ENCODE measurements at regions not wholly inside any gene's neighbourhood (a gene's known extent, or its start where the extent isn't known, plus 50 kb on each side); places are given as distances from the start of the nearest gene placed in this dataset.

DNA sequence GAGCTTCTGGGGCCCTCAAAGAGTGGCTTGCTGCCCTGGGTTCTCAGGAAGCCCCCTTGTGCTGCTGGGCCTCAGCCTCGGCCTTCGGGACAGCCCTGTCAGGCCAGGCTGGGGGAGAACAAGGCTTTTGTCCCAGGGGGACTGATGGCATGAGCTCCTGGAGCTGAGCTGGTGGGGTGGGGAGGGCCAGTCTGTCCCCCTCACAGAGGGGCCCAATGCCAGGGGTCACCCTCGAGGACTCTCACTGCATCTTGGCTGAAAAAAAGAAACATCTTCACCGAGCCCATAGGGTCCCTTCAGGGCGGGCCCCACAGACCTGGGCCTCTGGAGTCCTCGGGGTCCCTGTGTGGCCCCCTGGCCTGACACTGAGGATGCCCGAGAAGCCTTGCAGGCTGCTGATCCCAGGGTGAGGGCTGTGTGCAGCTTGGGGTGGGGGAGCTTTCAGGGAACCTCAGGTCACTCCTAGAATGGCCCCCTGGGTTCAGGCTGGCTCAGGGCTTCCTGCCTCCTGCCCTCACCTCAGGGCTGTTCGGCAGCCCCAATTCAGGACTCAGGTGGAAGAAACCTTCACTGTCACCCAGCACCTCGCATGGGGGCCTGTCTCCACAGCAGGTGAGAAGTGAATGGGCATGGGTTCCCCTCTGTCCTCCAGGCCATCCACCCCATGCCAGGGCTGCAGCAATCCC is 90.5 kb downstream of the TNFRSF13B start:
- Histone ChIP-seq H3K27ac (no peak overlapping the region), H3K4me1 (no peaks in the 10 kb centered on the region), H3K27me3 (no peaks in the 10 kb centered on the region), H3K4me3 (no peak overlapping the region), H3K9me3 (no peaks in the 10 kb centered on the region), H3K36me3 (no peaks in the 10 kb centered on the region)
- intact Hi-C loops (cut with DNase I): no loop called here
- DNase-seq (ENCODE audit: extremely low spot score in 2 of 2): peak; percentile 56 to 94
- TF ChIP-seq POLR2AphosphoS5 (IDR thresholded peaks at IDR 0.05; ENCODE audit: insufficient read depth in 1 of 2, low read depth in 1 of 2): no peak
- TF ChIP-seq, protein P1, sequence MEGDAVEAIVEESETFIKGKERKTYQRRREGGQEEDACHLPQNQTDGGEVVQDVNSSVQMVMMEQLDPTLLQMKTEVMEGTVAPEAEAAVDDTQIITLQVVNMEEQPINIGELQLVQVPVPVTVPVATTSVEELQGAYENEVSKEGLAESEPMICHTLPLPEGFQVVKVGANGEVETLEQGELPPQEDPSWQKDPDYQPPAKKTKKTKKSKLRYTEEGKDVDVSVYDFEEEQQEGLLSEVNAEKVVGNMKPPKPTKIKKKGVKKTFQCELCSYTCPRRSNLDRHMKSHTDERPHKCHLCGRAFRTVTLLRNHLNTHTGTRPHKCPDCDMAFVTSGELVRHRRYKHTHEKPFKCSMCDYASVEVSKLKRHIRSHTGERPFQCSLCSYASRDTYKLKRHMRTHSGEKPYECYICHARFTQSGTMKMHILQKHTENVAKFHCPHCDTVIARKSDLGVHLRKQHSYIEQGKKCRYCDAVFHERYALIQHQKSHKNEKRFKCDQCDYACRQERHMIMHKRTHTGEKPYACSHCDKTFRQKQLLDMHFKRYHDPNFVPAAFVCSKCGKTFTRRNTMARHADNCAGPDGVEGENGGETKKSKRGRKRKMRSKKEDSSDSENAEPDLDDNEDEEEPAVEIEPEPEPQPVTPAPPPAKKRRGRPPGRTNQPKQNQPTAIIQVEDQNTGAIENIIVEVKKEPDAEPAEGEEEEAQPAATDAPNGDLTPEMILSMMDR (IDR thresholded peaks at IDR 0.05): no peak
- TF ChIP-seq POLR2A (IDR thresholded peaks at IDR 0.05): no peak

DNA sequence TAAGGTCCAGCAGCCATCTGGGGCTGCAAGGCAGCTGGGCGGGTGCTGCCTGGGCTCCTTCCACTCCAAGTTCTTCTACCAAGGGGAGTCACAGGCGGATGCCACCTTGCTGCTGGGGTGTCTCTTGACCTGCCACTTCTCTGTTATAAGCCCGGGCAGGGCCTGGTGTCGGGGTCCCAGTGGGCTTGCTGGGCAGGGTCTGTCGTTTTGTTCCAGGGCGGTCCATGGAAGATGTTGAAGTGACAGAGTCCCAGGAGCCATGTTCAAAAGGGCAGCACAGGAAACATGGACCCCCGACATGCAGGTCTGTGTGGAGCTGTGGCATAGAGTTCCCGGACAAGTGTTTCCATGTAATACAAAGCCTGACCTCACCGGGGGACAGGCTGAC is 91.1 kb downstream of the TNFRSF13B start:
- H3K4me3 ChIP-seq: no peak overlapping the region
- TF ChIP-seq POLR2A (IDR thresholded peaks at IDR 0.05) (no peak), POLR2AphosphoS5 (IDR thresholded peaks at IDR 0.05; ENCODE audit: insufficient read depth in 1 of 2, low read depth in 1 of 2) (no peak)
- TF ChIP-seq, protein P1 (IDR thresholded peaks at IDR 0.05): no peak
- H3K27ac ChIP-seq: no peak overlapping the region
- peak in 1 of 2 donors; percentile 75 for DNase-seq (ENCODE audit: extremely low spot score in 2 of 2)
- H3K4me1 ChIP-seq: no peaks in the 10 kb centered on the region
- no peaks in the 10 kb centered on the region for H3K27me3 ChIP-seq
- no peaks in the 10 kb centered on the region for H3K9me3 ChIP-seq
- H3K36me3 ChIP-seq: no peaks in the 10 kb centered on the region
- intact Hi-C loops (cut with DNase I): no loop called here

DNA sequence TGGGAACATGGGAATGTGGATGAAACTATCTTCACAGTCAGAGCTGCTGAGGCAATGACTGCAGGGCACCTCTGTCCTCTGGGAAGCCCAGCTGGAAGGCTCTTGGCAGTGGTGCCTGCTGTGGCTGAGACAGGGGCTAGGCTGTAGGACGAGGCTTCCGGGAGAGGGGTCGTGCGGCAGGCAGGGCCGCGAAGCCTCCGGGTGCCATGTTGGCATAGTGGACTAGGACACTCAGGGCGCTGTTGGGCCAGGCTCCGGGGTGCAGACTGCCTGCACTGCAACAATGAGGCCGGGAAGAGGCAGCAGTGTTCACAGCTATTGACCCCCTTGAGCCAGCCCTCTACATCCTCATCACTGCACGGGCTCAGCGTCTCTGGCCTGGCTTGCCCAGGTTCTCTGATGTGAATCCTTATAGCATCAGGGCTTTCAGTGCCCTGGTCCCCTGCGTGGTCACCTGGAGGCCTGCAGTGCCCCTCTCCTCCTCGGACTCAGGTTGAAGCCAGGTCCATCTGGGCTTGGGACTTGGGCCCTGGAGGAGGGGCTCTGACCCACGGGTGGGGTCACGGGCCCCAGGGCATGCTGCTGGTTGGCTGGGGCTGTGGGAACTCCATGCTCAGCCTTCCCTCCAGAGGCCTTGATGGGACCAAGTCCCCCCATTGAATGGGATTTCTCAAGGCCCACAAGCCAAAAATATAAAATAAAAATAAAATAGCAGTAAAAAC is 91.6 kb downstream of the TNFRSF13B start:
- Histone ChIP-seq H3K4me3 (no peak overlapping the region), H3K4me1 (no peaks in the 10 kb centered on the region), H3K36me3 (no peaks in the 10 kb centered on the region), H3K9me3 (no peaks in the 10 kb centered on the region), H3K27me3 (no peaks in the 10 kb centered on the region), H3K27ac (no peak overlapping the region)
- intact Hi-C loops (cut with DNase I): no loop called here
- no peak for TF ChIP-seq POLR2AphosphoS5 (IDR thresholded peaks at IDR 0.05; ENCODE audit: insufficient read depth in 1 of 2, low read depth in 1 of 2)
- TF ChIP-seq POLR2A (IDR thresholded peaks at IDR 0.05): no peak
- TF ChIP-seq, protein P1 (IDR thresholded peaks at IDR 0.05): no peak
- DNase-seq (ENCODE audit: extremely low spot score in 2 of 2): peak; percentile 58 to 89

DNA sequence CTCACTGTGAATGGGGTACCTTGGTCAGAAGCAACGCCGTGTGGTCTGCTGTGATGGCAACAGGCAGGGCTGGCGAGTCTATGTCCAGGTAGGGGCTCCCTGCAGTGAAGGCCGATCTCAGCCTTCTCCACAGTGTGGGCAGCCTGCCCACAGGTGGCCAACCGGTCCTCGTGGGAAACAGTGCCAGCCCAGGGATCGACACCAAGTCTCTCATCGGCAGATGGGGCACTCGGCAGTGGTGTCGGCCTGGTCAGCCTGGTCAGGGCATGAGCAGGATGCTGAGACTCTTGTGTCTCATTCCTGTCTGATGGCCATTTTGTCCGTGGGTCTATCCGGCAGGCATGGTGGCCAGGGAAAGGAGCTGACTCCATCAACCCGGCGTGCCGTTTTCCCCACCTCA is 92.2 kb downstream of the TNFRSF13B start:
- intact Hi-C loops (cut with DNase I): no loop called here
- TF ChIP-seq, protein P1 (IDR thresholded peaks at IDR 0.05): no peak
- TF ChIP-seq POLR2A (IDR thresholded peaks at IDR 0.05): no peak
- no peak for TF ChIP-seq POLR2AphosphoS5 (IDR thresholded peaks at IDR 0.05; ENCODE audit: insufficient read depth in 1 of 2, low read depth in 1 of 2)
- no peaks in the 10 kb centered on the region for H3K36me3 ChIP-seq
- H3K4me3 ChIP-seq: no peak overlapping the region
- no peak overlapping the region for H3K27ac ChIP-seq
- no peaks in the 10 kb centered on the region for H3K9me3 ChIP-seq
- no peaks in the 10 kb centered on the region for H3K27me3 ChIP-seq
- peak; percentile 56 to 79 for DNase-seq (ENCODE audit: extremely low spot score in 2 of 2)
- H3K4me1 ChIP-seq: no peaks in the 10 kb centered on the region

DNA sequence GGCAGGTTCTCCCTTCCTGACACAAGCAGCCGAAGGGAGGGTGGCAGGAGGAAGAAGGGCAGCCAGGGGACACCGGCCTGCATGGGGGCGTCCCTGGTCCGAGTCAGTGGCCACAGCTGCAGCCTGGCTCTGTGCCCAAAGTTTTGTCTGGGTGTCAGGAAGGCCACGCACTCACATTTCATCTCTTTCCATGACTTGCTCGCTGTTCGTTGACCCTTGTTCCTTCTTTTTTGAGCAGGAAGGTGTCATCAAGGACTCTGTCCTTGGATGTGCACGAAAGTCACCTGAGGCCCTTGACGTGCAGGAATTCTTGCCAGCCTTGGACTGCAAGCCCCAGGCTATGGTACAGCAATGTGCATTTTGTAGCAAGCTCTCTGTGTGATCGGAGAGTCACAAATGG is 93.3 kb downstream of the TNFRSF13B start:
- peak; percentile 34 to 58 for DNase-seq (ENCODE audit: extremely low spot score in 2 of 2)
- H3K36me3 ChIP-seq: no peaks in the 10 kb centered on the region
- no peaks in the 10 kb centered on the region for H3K27me3 ChIP-seq
- TF ChIP-seq POLR2A (IDR thresholded peaks at IDR 0.05): no peak
- no peak for TF ChIP-seq POLR2AphosphoS5 (IDR thresholded peaks at IDR 0.05; ENCODE audit: insufficient read depth in 1 of 2, low read depth in 1 of 2)
- TF ChIP-seq, protein P1 (IDR thresholded peaks at IDR 0.05): no peak
- intact Hi-C loops (cut with DNase I): no loop called here
- no peaks in the 10 kb centered on the region for H3K9me3 ChIP-seq
- no peaks in the 10 kb centered on the region for H3K4me1 ChIP-seq
- H3K4me3 ChIP-seq: no peak overlapping the region
- no peak overlapping the region for H3K27ac ChIP-seq
